GM19395 (cell line): ENCODE measurements at regions not wholly inside any gene's neighbourhood (a gene's known extent, or its start where the extent isn't known, plus 50 kb on each side); places are given as distances from the start of the nearest gene placed in this dataset.
"Not testable (repeated sequence)": the region's sequence is repeated elsewhere in the genome, so short reads cannot be mapped to it uniquely, and the experiment has no call there.

Experiments
- ATAC-seq: cut with Tn5 transposase; IDR thresholded peaks from one replicate; pipeline ENCODE4 v1.9.1; 2021; ENCODE audit warnings: mild to moderate bottlenecking, moderate library complexity; ENCODE audit not compliant: unreplicated experiment

- ATAC-seq, result not testable (repeated sequence)
These were observed 79.4 kb upstream of the DRD5 start for GRCh38 chr4:9702019-9702418.

- ATAC-seq, result not testable (repeated sequence)
These were observed 78.7 kb upstream of the DRD5 start for GRCh38 chr4:9702696-9703095.

- ATAC-seq, result no peak
These were observed 78.0 kb upstream of the DRD5 start for GRCh38 chr4:9703391-9703790.

GRCh38 chr4:9704126-9704525 lies 77.3 kb upstream of the DRD5 start:
- not testable (repeated sequence) for ATAC-seq

GRCh38 chr4:9704551-9705332 lies 76.7 kb upstream of the DRD5 start:
- no peak for ATAC-seq

GRCh38 chr4:9707281-9707680 lies 74.2 kb upstream of the DRD5 start:
- ATAC-seq, result not testable (repeated sequence)

GRCh38 chr4:9707936-9708335 lies 73.5 kb upstream of the DRD5 start:
- ATAC-seq, result not testable (repeated sequence)

GRCh38 chr4:9709724-9710123 lies 71.7 kb upstream of the DRD5 start:
- no peak for ATAC-seq

- ATAC-seq, result not testable (repeated sequence)
These were observed 66.2 kb upstream of the DRD5 start for GRCh38 chr4:9715271-9715670.

- no peak for ATAC-seq
These were observed 65.3 kb upstream of the DRD5 start for GRCh38 chr4:9716093-9716492.

GRCh38 chr4:9718246-9718939 lies 63.0 kb upstream of the DRD5 start:
- ATAC-seq, result not testable (repeated sequence)

GRCh38 chr4:9722131-9722530 lies 59.3 kb upstream of the DRD5 start:
- not testable (repeated sequence) for ATAC-seq
